ENCODE measurements at regions not wholly inside any gene's neighbourhood (a gene's known extent, or its start where the extent isn't known, plus 50 kb on each side); places are given as distances from the start of the nearest gene placed in this dataset.

DNA sequence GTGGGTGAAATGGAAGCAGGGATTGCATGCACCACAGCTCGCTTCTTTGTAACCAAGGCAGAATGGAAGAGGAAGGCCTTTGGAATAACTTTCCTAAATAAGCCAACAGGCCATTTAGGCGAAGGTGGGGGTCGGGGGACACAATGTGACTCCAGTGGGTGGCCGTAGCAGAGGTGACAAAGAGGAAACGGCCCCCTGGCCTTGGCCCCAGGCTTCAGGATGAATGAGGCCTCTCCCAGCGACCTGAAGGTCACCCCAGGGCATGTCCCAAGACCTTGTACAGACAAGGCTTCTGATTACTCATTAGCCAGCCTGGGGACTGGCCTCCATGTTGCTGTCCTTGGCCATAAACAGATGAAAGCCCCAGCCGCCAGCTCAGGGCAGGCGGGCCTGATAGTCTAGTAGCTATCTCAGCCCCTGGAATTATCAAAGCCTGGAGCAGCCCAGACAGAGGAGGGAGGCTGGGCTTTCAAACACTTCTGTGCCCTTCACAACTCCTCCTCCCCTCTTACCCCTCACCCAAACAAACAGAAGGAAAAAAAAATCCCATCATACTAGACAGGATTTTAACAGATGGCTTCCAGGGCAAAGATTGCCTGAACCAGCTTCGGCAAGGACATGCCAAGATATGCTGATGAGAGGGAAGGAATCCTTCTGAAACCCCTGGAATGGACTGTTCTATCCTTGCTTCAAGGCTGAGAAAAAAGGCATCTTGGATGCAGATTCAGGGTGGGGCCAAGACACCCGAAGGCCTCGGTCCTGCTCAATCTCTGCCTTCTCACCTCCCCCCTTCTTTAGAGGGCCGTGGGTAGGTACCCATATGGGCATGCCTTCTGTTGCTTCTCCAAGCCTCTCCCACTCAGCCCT lies 142.3 kb upstream of the PARP11 start:
- H3K9ac ChIP-seq (ENCODE audit: low read depth in 1 of 3, low read length in 3 of 3), result no peak overlapping the region
- H3K4me3 ChIP-seq (ENCODE audit: low read length in 3 of 3), result no peak overlapping the region
- H3K4me1 ChIP-seq (ENCODE audit: control insufficient read depth in 3 of 3, insufficient read depth in 3 of 3, low read length in 3 of 3), result no peaks in the 10 kb centered on the region
- H3K36me3 ChIP-seq (ENCODE audit: control insufficient read depth in 3 of 3, insufficient read depth in 3 of 3, low read length in 3 of 3), result no peaks in the 10 kb centered on the region
- H3K27ac ChIP-seq (ENCODE audit: low read depth, low read length), result no peak overlapping the region
- no peaks in the 10 kb centered on the region for H3K9me3 ChIP-seq (ENCODE audit: control insufficient read depth in 3 of 3, low read length in 3 of 3)
- H3K27me3 ChIP-seq (ENCODE audit: control insufficient read depth in 3 of 3, insufficient read depth in 3 of 3, low read length in 3 of 3), result peaks cover 0 to 3% (median 0%) of the 10 kb centered on the region in 3 donors

DNA sequence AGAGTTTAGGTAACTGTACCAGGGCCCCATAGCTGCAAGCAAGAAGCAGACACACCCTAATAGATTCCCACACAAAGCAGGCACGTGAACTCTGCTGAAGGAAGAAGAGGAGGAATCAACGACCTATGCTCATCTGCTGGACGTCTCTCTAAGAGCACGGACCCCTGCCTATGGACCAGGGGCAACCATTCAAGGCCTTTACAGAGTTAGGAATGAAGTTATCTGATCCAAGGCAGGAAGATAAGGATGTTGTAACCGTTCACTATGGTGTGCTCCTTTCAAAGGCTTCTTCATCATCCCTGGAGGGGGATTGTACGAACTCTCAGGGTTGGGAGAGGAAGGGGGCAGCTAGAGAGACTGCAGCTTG lies 141.6 kb upstream of the PARP11 start:
- Histone ChIP-seq H3K36me3 (ENCODE audit: control insufficient read depth in 3 of 3, insufficient read depth in 3 of 3, low read length in 3 of 3) (no peaks in the 10 kb centered on the region), H3K27me3 (ENCODE audit: control insufficient read depth in 3 of 3, insufficient read depth in 3 of 3, low read length in 3 of 3) (peaks cover 0 to 8% (median 0%) of the 10 kb centered on the region in 3 donors), H3K9ac (ENCODE audit: low read depth in 1 of 3, low read length in 3 of 3) (no peak overlapping the region), H3K9me3 (ENCODE audit: control insufficient read depth in 3 of 3, low read length in 3 of 3) (no peaks in the 10 kb centered on the region), H3K4me1 (ENCODE audit: control insufficient read depth in 3 of 3, insufficient read depth in 3 of 3, low read length in 3 of 3) (no peaks in the 10 kb centered on the region), H3K27ac (ENCODE audit: low read depth, low read length) (no peak overlapping the region), H3K4me3 (ENCODE audit: low read length in 3 of 3) (no peak overlapping the region)

DNA sequence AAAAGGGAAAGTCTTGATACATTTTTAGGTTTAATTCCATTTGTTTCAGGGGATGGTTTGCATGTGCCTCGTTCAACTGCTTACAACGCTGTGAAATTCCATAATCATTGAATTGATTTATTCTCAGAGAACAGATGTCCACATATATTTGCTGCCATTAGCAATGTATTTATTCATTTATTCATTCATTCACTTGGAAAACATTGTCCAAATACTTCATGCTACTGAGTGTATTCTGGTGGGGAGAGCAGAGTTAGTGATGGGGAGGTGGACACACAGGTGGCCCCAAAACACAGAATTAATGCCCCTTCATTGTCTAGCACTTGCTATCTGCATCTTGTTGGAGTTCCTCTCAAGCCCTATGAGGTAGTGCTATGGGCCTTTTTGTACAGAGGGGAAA lies 141.2 kb upstream of the PARP11 start:
- Histone ChIP-seq H3K9me3 (ENCODE audit: control insufficient read depth in 3 of 3, low read length in 3 of 3) (no peaks in the 10 kb centered on the region), H3K4me3 (ENCODE audit: low read length in 3 of 3) (no peak overlapping the region), H3K27ac (ENCODE audit: low read depth, low read length) (no peak overlapping the region), H3K27me3 (ENCODE audit: control insufficient read depth in 3 of 3, insufficient read depth in 3 of 3, low read length in 3 of 3) (peaks cover 0 to 8% (median 0%) of the 10 kb centered on the region in 3 donors), H3K4me1 (ENCODE audit: control insufficient read depth in 3 of 3, insufficient read depth in 3 of 3, low read length in 3 of 3) (no peaks in the 10 kb centered on the region), H3K9ac (ENCODE audit: low read depth in 1 of 3, low read length in 3 of 3) (no peak overlapping the region), H3K36me3 (ENCODE audit: control insufficient read depth in 3 of 3, insufficient read depth in 3 of 3, low read length in 3 of 3) (no peaks in the 10 kb centered on the region)

DNA sequence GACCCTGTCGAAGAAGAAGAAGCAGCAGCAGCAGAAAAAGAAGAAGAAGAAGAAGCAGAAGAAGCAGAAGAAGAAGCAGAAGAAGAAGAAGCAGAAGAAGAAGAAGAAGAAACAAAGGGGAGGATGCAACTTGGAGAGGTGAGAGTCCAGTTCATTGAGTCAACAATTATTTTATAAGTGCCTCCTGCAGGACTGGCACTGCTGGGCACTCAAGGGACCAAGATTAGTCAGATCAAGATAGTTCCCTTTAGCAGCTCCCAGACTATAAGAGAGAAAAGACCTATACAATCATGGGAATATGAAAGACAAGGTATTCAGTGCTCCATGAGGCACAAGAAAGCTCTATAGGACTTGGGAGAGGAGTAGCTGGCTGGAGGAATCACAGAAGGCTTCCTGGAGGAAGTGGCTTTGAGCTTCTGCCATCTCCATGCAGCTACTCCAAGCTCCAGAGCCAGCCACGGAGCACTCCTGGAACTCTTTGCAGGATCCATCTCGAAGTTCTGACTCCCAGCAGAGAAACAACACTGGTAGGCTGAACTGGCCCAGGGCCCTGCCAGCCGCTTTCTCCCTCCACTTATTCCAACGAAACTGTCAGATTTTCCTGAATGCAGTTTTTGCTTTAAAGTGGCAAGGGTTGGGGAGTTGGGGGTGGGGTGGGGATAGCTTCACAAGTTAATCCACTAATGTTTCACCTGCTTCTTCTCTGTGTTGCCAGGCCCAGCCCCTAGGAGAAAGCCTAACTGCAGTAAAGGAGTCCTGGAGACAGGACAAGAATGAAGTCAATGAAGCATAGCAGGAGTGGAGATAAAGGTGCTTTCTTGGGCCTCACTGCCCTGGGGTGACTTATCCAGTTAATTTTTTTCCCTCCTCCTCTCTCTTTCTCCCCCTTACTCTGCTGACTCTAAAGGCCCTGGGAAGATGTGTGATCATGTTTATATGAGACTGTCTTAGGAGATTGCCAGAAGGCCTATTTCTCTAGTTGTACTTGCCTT lies 140.1 kb upstream of the PARP11 start:
- Histone ChIP-seq H3K4me3 (ENCODE audit: low read length in 3 of 3) (no peak overlapping the region), H3K36me3 (ENCODE audit: control insufficient read depth in 3 of 3, insufficient read depth in 3 of 3, low read length in 3 of 3) (no peaks in the 10 kb centered on the region), H3K9me3 (ENCODE audit: control insufficient read depth in 3 of 3, low read length in 3 of 3) (no peaks in the 10 kb centered on the region), H3K27me3 (ENCODE audit: control insufficient read depth in 3 of 3, insufficient read depth in 3 of 3, low read length in 3 of 3) (peaks cover 0 to 8% (median 2%) of the 10 kb centered on the region in 3 donors), H3K27ac (ENCODE audit: low read depth, low read length) (no peak overlapping the region), H3K4me1 (ENCODE audit: control insufficient read depth in 3 of 3, insufficient read depth in 3 of 3, low read length in 3 of 3) (no peaks in the 10 kb centered on the region), H3K9ac (ENCODE audit: low read depth in 1 of 3, low read length in 3 of 3) (no peak overlapping the region)

DNA sequence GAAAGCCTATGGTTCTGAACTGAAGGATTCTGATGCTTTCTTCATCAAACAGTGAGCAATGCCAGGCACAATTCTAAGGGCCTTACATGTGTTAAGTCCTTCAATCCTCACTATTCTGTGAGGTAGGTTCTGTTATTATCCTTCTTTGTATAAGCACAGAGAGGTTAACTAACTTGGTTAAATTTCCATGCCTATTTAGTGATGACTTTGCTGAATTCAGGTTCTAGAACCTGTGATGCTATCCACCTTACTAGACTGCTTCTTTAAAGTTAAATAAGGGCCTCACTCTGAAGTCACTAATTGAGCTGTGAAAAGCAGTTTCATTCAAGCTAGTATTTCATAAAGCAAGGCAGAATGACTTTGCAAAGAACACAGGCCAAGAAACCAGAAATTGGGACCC lies 138.9 kb upstream of the PARP11 start:
- Histone ChIP-seq H3K27me3 (ENCODE audit: control insufficient read depth in 3 of 3, insufficient read depth in 3 of 3, low read length in 3 of 3) (peaks cover 0 to 4% (median 4%) of the 10 kb centered on the region in 3 donors), H3K9me3 (ENCODE audit: control insufficient read depth in 3 of 3, low read length in 3 of 3) (no peaks in the 10 kb centered on the region)

DNA sequence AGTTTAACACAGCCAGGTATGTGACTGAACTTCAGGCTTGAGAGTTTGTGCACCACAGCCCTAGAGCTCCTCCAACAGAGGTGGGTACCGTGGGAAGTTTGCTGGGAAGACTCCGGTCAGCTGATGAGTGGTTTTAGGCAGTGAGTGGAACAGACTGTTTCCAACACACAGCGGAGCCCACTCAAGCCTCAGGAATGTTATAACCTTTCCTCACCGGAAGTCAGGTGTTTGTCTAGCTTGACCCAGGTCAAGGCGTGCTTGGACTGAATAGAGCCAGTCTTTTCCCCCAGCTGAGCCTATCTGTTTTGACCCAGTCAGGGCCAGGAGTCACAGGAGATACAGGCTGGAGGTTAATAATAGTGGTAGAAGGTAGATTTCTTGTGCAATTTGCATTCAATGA lies 138.4 kb upstream of the PARP11 start:
- H3K36me3 ChIP-seq (ENCODE audit: control insufficient read depth in 3 of 3, insufficient read depth in 3 of 3, low read length in 3 of 3), result no peaks in the 10 kb centered on the region
- no peak overlapping the region for H3K9ac ChIP-seq (ENCODE audit: low read depth in 1 of 3, low read length in 3 of 3)
- no peak overlapping the region for H3K4me3 ChIP-seq (ENCODE audit: low read length in 3 of 3)
- H3K4me1 ChIP-seq (ENCODE audit: control insufficient read depth in 3 of 3, insufficient read depth in 3 of 3, low read length in 3 of 3), result no peaks in the 10 kb centered on the region
- H3K27ac ChIP-seq (ENCODE audit: low read depth, low read length), result no peak overlapping the region
- no peaks in the 10 kb centered on the region for H3K9me3 ChIP-seq (ENCODE audit: control insufficient read depth in 3 of 3, low read length in 3 of 3)
- H3K27me3 ChIP-seq (ENCODE audit: control insufficient read depth in 3 of 3, insufficient read depth in 3 of 3, low read length in 3 of 3), result peaks cover 3 to 4% (median 4%) of the 10 kb centered on the region in 3 donors

More for the DNA sequence above, 138.9 kb upstream of the PARP11 start:
- Histone ChIP-seq H3K9ac (ENCODE audit: low read depth in 1 of 3, low read length in 3 of 3) (no peak overlapping the region), H3K4me1 (ENCODE audit: control insufficient read depth in 3 of 3, insufficient read depth in 3 of 3, low read length in 3 of 3) (no peaks in the 10 kb centered on the region), H3K4me3 (ENCODE audit: low read length in 3 of 3) (no peak overlapping the region), H3K36me3 (ENCODE audit: control insufficient read depth in 3 of 3, insufficient read depth in 3 of 3, low read length in 3 of 3) (no peaks in the 10 kb centered on the region), H3K27ac (ENCODE audit: low read depth, low read length) (no peak overlapping the region)

DNA sequence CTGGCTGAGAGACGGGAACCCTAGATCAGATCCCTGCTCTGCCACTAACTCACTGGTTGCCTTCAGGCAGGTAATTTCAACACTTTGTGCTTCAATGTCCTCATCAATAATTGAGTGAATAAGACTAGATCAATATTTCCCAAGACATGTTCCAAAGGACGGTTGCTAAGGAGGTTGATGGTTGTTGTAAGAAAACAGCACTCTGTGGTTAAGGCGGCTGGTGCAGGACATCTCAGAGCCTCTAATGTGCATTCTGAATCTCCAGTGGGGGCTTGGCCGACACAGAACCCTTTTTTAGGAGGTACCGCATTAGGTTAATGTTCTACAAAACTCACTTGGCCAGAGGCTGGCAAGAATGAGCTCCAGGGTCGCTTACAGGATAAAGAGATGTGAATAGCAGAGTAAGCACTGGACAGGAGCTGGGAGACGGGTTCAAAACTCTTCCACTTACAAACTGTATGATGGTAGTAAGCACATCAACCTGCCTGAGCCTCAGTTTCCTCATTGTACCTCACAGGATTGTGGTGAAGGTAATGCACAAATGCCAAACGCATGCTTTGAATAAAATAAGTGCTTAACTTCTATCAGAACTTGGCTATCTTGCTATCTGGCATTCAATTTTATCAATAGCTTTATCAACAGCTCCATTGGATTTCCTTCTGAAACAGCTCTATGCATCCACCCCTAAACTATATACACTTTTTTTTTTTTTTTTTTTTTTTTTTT lies 136.9 kb upstream of the PARP11 start:
- no peaks in the 10 kb centered on the region for H3K36me3 ChIP-seq (ENCODE audit: control insufficient read depth in 3 of 3, insufficient read depth in 3 of 3, low read length in 3 of 3)
- no peaks in the 10 kb centered on the region for H3K4me1 ChIP-seq (ENCODE audit: control insufficient read depth in 3 of 3, insufficient read depth in 3 of 3, low read length in 3 of 3)
- H3K9me3 ChIP-seq (ENCODE audit: control insufficient read depth in 3 of 3, low read length in 3 of 3), result no peaks in the 10 kb centered on the region
- H3K4me3 ChIP-seq (ENCODE audit: low read length in 3 of 3), result no peak overlapping the region
- H3K27me3 ChIP-seq (ENCODE audit: control insufficient read depth in 3 of 3, insufficient read depth in 3 of 3, low read length in 3 of 3), result peaks cover 4 to 5% (median 4%) of the 10 kb centered on the region in 3 donors
- no peak overlapping the region for H3K27ac ChIP-seq (ENCODE audit: low read depth, low read length)
- H3K9ac ChIP-seq (ENCODE audit: low read depth in 1 of 3, low read length in 3 of 3), result no peak overlapping the region

DNA sequence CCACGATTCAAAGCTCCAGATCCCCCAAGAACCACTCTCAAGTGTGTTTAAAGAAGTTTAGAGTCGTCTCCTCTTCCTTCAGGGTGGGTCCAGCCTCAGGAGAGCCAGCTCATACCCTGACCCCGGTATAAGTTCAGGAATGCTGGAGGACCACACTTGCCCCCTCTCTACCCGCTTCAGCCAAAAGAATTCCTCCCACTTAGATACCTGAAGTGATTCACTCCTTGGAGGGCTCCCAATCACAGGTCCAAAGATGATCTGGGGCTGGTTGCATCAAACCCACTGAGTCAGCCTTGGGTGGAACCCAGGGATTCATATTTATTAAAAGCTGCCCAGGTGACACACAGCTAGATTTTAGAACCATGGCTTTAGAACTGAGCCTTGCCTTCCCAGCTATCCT lies 133.5 kb upstream of the PARP11 start:
- Histone ChIP-seq H3K27me3 (ENCODE audit: control insufficient read depth in 3 of 3, insufficient read depth in 3 of 3, low read length in 3 of 3) (peaks cover 7 to 17% (median 12%) of the 10 kb centered on the region in 3 donors), H3K9me3 (ENCODE audit: control insufficient read depth in 3 of 3, low read length in 3 of 3) (no peaks in the 10 kb centered on the region), H3K9ac (ENCODE audit: low read depth in 1 of 3, low read length in 3 of 3) (no peak overlapping the region), H3K4me3 (ENCODE audit: low read length in 3 of 3) (no peak overlapping the region), H3K27ac (ENCODE audit: low read depth, low read length) (no peak overlapping the region), H3K4me1 (ENCODE audit: control insufficient read depth in 3 of 3, insufficient read depth in 3 of 3, low read length in 3 of 3) (no peaks in the 10 kb centered on the region), H3K36me3 (ENCODE audit: control insufficient read depth in 3 of 3, insufficient read depth in 3 of 3, low read length in 3 of 3) (no peaks in the 10 kb centered on the region)

DNA sequence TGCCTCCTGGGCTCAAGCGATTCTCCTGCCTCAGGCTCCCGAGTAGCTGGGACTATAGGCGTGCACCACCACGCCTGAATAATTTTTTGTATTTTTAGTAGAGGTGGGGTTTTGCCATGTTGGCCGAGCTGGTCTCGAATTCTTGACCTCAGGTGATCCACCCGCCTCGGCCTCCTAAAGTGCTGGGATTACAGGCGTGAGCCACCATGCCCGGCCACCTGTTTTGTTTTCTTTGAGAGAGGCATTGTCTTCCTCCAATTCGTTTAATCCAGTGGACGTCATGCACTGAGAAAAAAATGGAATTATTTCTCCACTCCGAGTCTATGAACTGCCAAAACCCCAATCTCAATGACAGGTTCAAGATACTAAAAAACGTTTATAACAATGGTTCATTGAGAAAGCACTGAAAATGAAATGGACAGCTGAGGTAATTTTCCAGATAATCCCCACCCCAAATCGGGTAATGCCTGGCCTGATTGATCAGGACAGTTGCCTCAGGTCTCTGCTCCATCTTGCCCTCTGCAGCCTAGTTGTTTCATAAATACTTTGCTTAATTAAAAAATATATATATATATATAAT lies 132.7 kb upstream of the PARP11 start:
- H3K4me3 ChIP-seq (ENCODE audit: low read length in 3 of 3), result no peak overlapping the region
- H3K36me3 ChIP-seq (ENCODE audit: control insufficient read depth in 3 of 3, insufficient read depth in 3 of 3, low read length in 3 of 3), result no peaks in the 10 kb centered on the region
- no peaks in the 10 kb centered on the region for H3K9me3 ChIP-seq (ENCODE audit: control insufficient read depth in 3 of 3, low read length in 3 of 3)
- H3K27me3 ChIP-seq (ENCODE audit: control insufficient read depth in 3 of 3, insufficient read depth in 3 of 3, low read length in 3 of 3), result peaks cover 7 to 17% (median 12%) of the 10 kb centered on the region in 3 donors
- no peak overlapping the region for H3K27ac ChIP-seq (ENCODE audit: low read depth, low read length)
- H3K4me1 ChIP-seq (ENCODE audit: control insufficient read depth in 3 of 3, insufficient read depth in 3 of 3, low read length in 3 of 3), result no peaks in the 10 kb centered on the region
- no peak overlapping the region for H3K9ac ChIP-seq (ENCODE audit: low read depth in 1 of 3, low read length in 3 of 3)

All from skeletal muscle tissue (tissue), 3 donors.